Left lung (tissue), 4 donors: ENCODE measurements at regions not wholly inside any gene's neighbourhood (a gene's known extent, or its start where the extent isn't known, plus 50 kb on each side); places are given as distances from the start of the nearest gene placed in this dataset.

Experiments
- ATAC-seq: fragments of 200-7000 bp; cut with Tn5 transposase; one replicate; pipeline ENCODE4 v1.9.1; 2020; ENCODE audit warnings: moderate library complexity
- DNase-seq, 4 donors: peaks; one replicate each; pipeline ENCODE4 v3.0.0-alpha.2; 2013 to 2020
- H3K27ac ChIP-seq, 2 donors: fragments of 200-600 bp; sonication (generic) in 1 of 2; one replicate each; pipeline versions ENCODE4 v1.5.0 to v1.8.0; 2020 to 2021
- H3K27me3 ChIP-seq, 2 donors: fragments of 200-600 bp; sonication (generic) in 1 of 2; one replicate each; pipeline versions ENCODE4 v1.5.0 to v1.8.0; 2020 to 2021
- H3K36me3 ChIP-seq, 2 donors: fragments of 200-600 bp; sonication (generic) in 1 of 2; one replicate each; pipeline versions ENCODE4 v1.5.0 to v1.8.0; 2020 to 2021
- H3K4me1 ChIP-seq, 2 donors: fragments of 200-600 bp; one replicate each; pipeline ENCODE4 v1.8.0; 2021
- H3K4me3 ChIP-seq, 2 donors: fragments of 200-600 bp; sonication (generic) in 1 of 2; one replicate each; pipeline versions ENCODE4 v1.5.0 to v1.8.0; 2020 to 2021; ENCODE audit warnings: mild to moderate bottlenecking in 1 of 2
- H3K9me3 ChIP-seq, 2 donors: fragments of 200-600 bp; sonication (generic) in 1 of 2; one replicate each; pipeline versions ENCODE4 v1.5.0 to v1.8.0; 2020 to 2021
- intact Hi-C, 2 donors: fragments of 100-400 bp; cut with DNase I; formaldehyde crosslinking; loops; one replicate each; pipeline versions ENCODE4 v1.11.2 to v1.14.2; 2022
- TF ChIP-seq, protein P1 (sequence below), 2 donors: fragments of 200-600 bp; sonication (generic) in 1 of 2; IDR thresholded peaks; one replicate each; pipeline versions ENCODE4 v1.5.0 to v1.8.0; 2021; ENCODE audit warnings: antibody characterized with exemption in 2 of 2
- donor health status: DM: no; HTN: yes; CAD: no.
- donor health status: DM: no; HTN: no; CAD: no.

DNA sequence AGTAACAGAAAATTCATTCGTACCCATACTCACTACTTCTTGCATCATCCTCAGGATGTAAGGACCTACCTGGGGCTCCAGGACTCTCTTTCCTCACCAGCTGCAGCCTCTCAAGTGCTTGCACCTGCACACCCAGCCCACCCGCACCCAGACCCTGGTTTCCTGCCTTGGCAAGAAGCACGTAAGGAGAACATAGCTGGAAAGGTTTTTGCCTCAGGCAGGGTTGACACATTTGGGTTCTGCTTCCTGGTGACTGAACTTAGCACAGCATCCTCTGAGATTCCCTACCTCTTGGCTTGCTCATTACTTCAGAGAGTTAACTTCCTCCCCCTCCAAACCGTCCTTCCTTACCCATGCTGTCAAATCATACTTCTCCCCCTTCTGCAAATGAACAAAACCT is 556.9 kb downstream of the CD83 start:
- no peaks in the 10 kb centered on the region for H3K36me3 ChIP-seq
- no peak for ATAC-seq
- H3K9me3 ChIP-seq = no peaks in the 10 kb centered on the region
- no peaks in the 10 kb centered on the region for H3K4me1 ChIP-seq
- H3K27me3 ChIP-seq = no peaks in the 10 kb centered on the region
- intact Hi-C loops = no loop called here
- no peak overlapping the region for H3K27ac ChIP-seq
- no peak overlapping the region for H3K4me3 ChIP-seq
- TF ChIP-seq, protein P1, sequence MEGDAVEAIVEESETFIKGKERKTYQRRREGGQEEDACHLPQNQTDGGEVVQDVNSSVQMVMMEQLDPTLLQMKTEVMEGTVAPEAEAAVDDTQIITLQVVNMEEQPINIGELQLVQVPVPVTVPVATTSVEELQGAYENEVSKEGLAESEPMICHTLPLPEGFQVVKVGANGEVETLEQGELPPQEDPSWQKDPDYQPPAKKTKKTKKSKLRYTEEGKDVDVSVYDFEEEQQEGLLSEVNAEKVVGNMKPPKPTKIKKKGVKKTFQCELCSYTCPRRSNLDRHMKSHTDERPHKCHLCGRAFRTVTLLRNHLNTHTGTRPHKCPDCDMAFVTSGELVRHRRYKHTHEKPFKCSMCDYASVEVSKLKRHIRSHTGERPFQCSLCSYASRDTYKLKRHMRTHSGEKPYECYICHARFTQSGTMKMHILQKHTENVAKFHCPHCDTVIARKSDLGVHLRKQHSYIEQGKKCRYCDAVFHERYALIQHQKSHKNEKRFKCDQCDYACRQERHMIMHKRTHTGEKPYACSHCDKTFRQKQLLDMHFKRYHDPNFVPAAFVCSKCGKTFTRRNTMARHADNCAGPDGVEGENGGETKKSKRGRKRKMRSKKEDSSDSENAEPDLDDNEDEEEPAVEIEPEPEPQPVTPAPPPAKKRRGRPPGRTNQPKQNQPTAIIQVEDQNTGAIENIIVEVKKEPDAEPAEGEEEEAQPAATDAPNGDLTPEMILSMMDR (IDR thresholded peaks at IDR 0.05) = no peak
- no peak for DNase-seq

DNA sequence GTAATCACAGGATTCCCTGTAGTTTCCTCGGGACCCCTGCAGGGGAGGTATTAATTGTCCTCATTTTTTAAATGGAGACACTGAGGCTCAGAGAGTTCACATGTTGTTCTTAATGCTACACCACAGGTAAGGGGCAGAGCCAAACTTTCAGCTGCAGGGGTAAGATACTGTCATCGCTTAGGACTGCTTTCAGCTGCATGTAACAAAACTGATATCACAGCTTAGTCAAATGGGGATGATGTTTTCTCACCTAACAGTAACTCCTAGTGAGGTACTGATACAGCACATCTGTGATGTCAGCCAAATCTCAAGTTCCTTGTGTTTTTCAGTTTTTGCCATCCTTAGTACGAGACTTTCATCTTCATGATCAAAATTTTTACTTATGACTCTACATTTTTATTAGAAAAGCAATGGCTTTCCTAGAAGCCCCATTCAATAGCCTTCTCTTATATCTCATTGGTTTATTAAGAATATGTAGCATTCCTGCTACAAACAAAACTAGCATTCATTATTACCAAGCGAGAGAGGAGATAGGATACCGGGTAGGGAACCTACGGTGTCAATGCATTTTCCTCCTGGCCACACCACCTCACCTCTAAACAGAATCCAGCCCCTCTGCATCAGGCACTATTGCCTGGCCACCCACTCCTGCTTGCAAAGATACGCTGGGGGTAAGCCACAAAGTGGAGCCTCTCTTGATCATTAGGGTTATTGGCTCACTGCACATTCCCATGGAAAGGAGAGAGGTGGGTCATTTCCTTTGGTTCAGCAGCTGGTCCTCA is 557.5 kb downstream of the CD83 start:
- intact Hi-C loops = no loop called here
- no peaks in the 10 kb centered on the region for H3K4me1 ChIP-seq
- no peaks in the 10 kb centered on the region for H3K9me3 ChIP-seq
- no peak for ATAC-seq
- no peak overlapping the region for H3K27ac ChIP-seq
- no peaks in the 10 kb centered on the region for H3K27me3 ChIP-seq
- H3K36me3 ChIP-seq = no peaks in the 10 kb centered on the region
- DNase-seq = no peak
- no peak overlapping the region for H3K4me3 ChIP-seq
- TF ChIP-seq, protein P1 (IDR thresholded peaks at IDR 0.05) = no peak

DNA sequence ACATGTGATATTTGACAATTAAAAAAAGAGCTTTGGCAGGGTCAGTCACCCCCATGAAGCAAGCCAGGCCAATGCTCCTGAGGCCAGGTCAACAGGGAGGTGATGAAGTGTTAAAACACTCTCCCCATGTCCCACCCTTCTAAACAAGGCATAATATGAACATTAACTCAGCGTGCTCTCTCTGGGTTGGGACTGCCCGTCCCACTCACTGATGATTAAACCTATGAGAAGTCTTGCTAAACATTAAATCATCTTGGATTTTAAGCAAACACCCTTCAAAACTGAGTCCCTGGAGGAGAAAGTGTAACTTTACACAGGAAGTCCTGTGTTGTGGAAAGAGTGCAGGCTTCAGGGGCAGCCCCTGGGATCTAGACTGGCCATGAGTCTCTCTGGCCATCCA is 558.5 kb downstream of the CD83 start:
- Histone ChIP-seq H3K4me1 (no peaks in the 10 kb centered on the region), H3K4me3 (no peak overlapping the region), H3K9me3 (no peaks in the 10 kb centered on the region), H3K27me3 (no peaks in the 10 kb centered on the region), H3K36me3 (no peaks in the 10 kb centered on the region), H3K27ac (no peak overlapping the region)
- intact Hi-C loops = no loop called here
- no peak for DNase-seq
- TF ChIP-seq, protein P1 (IDR thresholded peaks at IDR 0.05) = no peak
- peak; percentile 80 for ATAC-seq

DNA sequence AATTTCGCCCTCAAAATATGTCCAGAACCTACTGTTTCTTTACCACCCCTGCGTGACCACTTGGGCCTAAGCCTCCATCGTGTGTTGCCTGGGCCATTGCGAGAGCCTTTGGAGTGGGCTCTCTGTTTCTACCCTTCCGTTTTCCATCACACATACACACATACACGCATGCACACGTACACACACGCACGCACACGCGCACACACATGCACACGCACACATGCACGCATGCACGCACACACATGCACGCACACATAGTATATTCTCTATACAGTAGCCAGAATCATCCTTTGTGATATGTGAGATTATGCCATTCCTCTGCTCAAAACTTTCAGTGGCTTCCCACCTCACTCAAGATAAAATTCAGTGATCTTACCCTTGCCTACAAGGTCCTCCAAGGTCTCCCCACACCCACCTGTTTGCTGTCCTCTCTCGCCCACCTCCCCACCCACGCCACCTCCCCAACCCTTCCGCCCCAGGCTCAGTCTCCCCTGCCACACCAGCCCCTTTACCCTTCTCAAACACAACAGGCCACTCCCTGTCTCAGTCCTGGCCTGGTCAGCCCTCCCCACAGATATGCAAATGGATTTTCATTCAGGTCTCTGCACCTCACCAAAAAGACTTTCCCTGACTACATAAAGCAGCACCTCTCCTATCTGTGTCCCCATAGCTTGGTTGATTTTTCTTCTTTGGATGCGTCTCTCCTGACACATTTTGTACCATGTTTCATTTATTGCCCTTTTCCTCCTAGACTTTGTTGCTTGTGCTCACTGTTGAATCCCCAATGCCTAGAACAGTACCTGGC is 559.6 kb downstream of the CD83 start:
- Histone ChIP-seq H3K27me3 (no peaks in the 10 kb centered on the region), H3K36me3 (no peaks in the 10 kb centered on the region), H3K4me1 (no peaks in the 10 kb centered on the region), H3K9me3 (no peaks in the 10 kb centered on the region), H3K4me3 (no peak overlapping the region), H3K27ac (no peak overlapping the region)
- intact Hi-C loops = no loop called here
- DNase-seq = no peak
- ATAC-seq = no peak
- TF ChIP-seq, protein P1 (IDR thresholded peaks at IDR 0.05) = no peak
